Panc1 (cell line): ENCODE measurements at regions not wholly inside any gene's neighbourhood (a gene's known extent, or its start where the extent isn't known, plus 50 kb on each side); places are given as distances from the start of the nearest gene placed in this dataset.

Experiments used
- ATAC-seq: fragments of 200-7000 bp; cut with Tn5 transposase; 2 replicates; pipeline ENCODE4 v1.9.1; 2020; ENCODE audit warnings: mild to moderate bottlenecking, moderate library complexity
- BruUV-seq: library from RNA; stranded (reverse); fragments of 400-500 nt; replicated peaks from 2 replicates; lab custom pipeline; 2021; lab: Mats Ljungman, UMichigan
- CTCF ChIA-PET: fragments of 300-600 bp; sonication (Branson Sonifier 250); formaldehyde crosslinking; loops from one replicate; lab custom pipeline; 2022; ENCODE audit warnings: antibody characterized with exemption; lab: Charles Lee
- POLR2A ChIA-PET: fragments of 300-600 bp; sonication (Branson Sonifier 250); formaldehyde crosslinking; loops from one replicate; lab custom pipeline; 2022; ENCODE audit warnings: antibody characterized with exemption; lab: Charles Lee
- DNase-seq: peaks from one replicate; pipeline ENCODE4 v3.0.0-alpha.2; 2010; ENCODE audit warnings: low read depth, low spot score
- H3K27ac ChIP-seq: 2 replicates; pipeline ENCODE4 v1.5.1; 2011; ENCODE audit warnings: mild to moderate bottlenecking, low read length, inconsistent platforms
- H3K27me3 ChIP-seq: fragments of 200-500 bp; sonication (Bioruptor generic); 2 replicates; pipeline ENCODE4 v1.6.0; 2014; ENCODE audit warnings: low read length, inconsistent platforms; ENCODE audit not compliant: control insufficient read depth, insufficient read depth
- H3K36me3 ChIP-seq: fragments of 200-500 bp; sonication (Bioruptor generic); 2 replicates; pipeline ENCODE4 v1.5.1; 2014; ENCODE audit warnings: inconsistent platforms, mild to moderate bottlenecking, low read length, moderate library complexity; ENCODE audit not compliant: control insufficient read depth, insufficient read depth
- H3K4me1 ChIP-seq: 2 replicates; pipeline ENCODE4 v1.5.1; 2011; ENCODE audit warnings: inconsistent platforms, mild to moderate bottlenecking, low read length, moderate library complexity; ENCODE audit not compliant: control insufficient read depth, insufficient read depth
- H3K4me3 ChIP-seq, 2 experiments: 2 replicates each; pipeline ENCODE4 v1.5.1; 2011 to 2012; ENCODE audit warnings: low read depth in 2 of 2, low read length in 2 of 2, mild to moderate bottlenecking in 2 of 2, inconsistent platforms in 1 of 2, moderate library complexity in 1 of 2
- H3K9me3 ChIP-seq: fragments of 200-500 bp; sonication (Bioruptor generic); 2 replicates; pipeline ENCODE4 v1.5.1; 2014; ENCODE audit warnings: low read depth, mild to moderate bottlenecking, inconsistent platforms, low read length, moderate library complexity; ENCODE audit not compliant: control insufficient read depth, insufficient read depth
- CTCF ChIP-seq: fragments of 450-650 bp; IDR thresholded peaks from 2 replicates; pipeline ENCODE4 v1.5.1; 2017; ENCODE audit warnings: mild to moderate bottlenecking
- POLR2AphosphoS5 ChIP-seq: IDR thresholded peaks from 2 replicates; pipeline ENCODE4 v1.6.1; 2012; ENCODE audit warnings: mild to moderate bottlenecking, low read depth, low read length, moderate library complexity
- REST ChIP-seq, 2 experiments: IDR thresholded peaks; 2 replicates each; pipeline ENCODE4 v1.6.1; 2011 to 2012; ENCODE audit warnings: low read depth in 2 of 2, control low read depth in 1 of 2, low read length in 1 of 2, mild to moderate bottlenecking in 1 of 2, moderate library complexity in 1 of 2; ENCODE audit not compliant: insufficient read depth in 1 of 2
- SIN3A ChIP-seq: IDR thresholded peaks from 2 replicates; pipeline ENCODE4 v1.6.1; 2012; ENCODE audit warnings: low read depth, mild to moderate bottlenecking, low read length, moderate library complexity, borderline replicate concordance; ENCODE audit not compliant: insufficient read depth
- TCF7L2 ChIP-seq: IDR thresholded peaks from 2 replicates; pipeline ENCODE4 v1.6.1; 2011; ENCODE audit warnings: mild to moderate bottlenecking, low read depth, low read length, inconsistent platforms
- in situ Hi-C: cut with HindIII; loops from 2 replicates; pipeline ENCODE4 v1.10.0; 2016; ENCODE audit warnings: low sequenced_read_pairs, low pct_unique_long_range_greater_than_20kb
- intact Hi-C: fragments of 100-400 bp; cut with micrococcal nuclease; formaldehyde crosslinking; loops from one replicate; pipeline ENCODE4 v1.10.0; 2022; ENCODE audit not compliant: unreplicated experiment

- ATAC-seq, result no peak
These were observed 477.5 kb upstream of the ADARB2 start for GRCh38 chr10:2214805-2215204.

DNA sequence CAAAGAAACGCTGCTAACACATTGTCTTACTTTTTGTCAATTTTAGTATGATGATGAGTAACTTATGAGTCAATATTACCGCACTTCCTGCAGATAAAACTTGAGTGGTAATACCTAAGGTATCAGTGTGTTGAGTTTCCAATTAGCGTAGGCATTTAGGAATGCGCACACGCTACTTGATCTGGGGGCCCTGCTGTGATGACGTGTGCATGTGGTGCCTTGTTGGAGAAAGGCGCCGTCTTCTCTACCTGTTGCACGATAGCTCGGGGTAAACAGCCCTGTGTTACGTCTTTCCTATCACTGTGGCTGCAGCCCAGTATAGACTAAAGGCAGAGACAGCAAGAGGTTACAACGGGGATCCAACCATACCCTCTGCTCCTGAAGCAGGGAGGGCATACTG is 476.8 kb upstream of the ADARB2 start:
- CTCF ChIA-PET, result no interaction called here
- Histone ChIP-seq H3K27ac (no peak overlapping the region), H3K27me3 (no peaks in the 10 kb centered on the region), H3K4me3 (no peak overlapping the region), H3K4me1 (no peaks in the 10 kb centered on the region), H3K9me3 (no peaks in the 10 kb centered on the region), H3K36me3 (no peaks in the 10 kb centered on the region)
- POLR2A ChIA-PET, result no interaction called here
- no TSS peak for BruUV-seq
- no peak for TF ChIP-seq REST (IDR thresholded peaks at IDR 0.05; ENCODE audit: insufficient read depth in 1 of 2, low read depth in 2 of 2, low read length in 1 of 2)
- no peak for TF ChIP-seq POLR2AphosphoS5
- no peak for TF ChIP-seq CTCF
- TF ChIP-seq SIN3A, result no peak
- TF ChIP-seq TCF7L2, result no peak
- intact Hi-C loops (no loop called here), in situ Hi-C loops (no loop called here)
- no peak for DNase-seq
- ATAC-seq, result no peak

More at GRCh38 chr10:2214805-2215204, 477.5 kb upstream of the ADARB2 start:
- CTCF ChIA-PET, result no interaction called here
- intact Hi-C loops, result no loop called here
- no peak for DNase-seq
- Histone ChIP-seq H3K4me3 (no peak overlapping the region), H3K27me3 (no peaks in the 10 kb centered on the region), H3K27ac (no peak overlapping the region), H3K36me3 (no peaks in the 10 kb centered on the region), H3K9me3 (no peaks in the 10 kb centered on the region), H3K4me1 (no peaks in the 10 kb centered on the region)
- POLR2A ChIA-PET, result no interaction called here
- no TSS peak for BruUV-seq
- in situ Hi-C loops, result no loop called here
- TF ChIP-seq REST (IDR thresholded peaks at IDR 0.05; ENCODE audit: insufficient read depth in 1 of 2, low read depth in 2 of 2, low read length in 1 of 2) (no peak), SIN3A (no peak), TCF7L2 (no peak), CTCF (no peak), POLR2AphosphoS5 (no peak)
